GM12892 (cell line): ENCODE measurements at regions not wholly inside any gene's neighbourhood (a gene's known extent, or its start where the extent isn't known, plus 50 kb on each side); places are given as distances from the start of the nearest gene placed in this dataset.

ENCODE experiments used
- DNase-seq: peaks from one replicate; pipeline ENCODE4 v3.0.0; 2011; ENCODE audit not compliant: insufficient read length
- FAIRE-seq: peaks from 2 replicates; lab custom pipeline; 2011; peaks lifted over from hg19 to GRCh38; lab: Jason Lieb, UNC
- POLR2A ChIP-seq: IDR thresholded peaks from 2 replicates; pipeline ENCODE4 v1.6.1; 2011; ENCODE audit warnings: low read depth, low read length, control low read depth
- POLR2AphosphoS5 ChIP-seq: IDR thresholded peaks from 2 replicates; pipeline ENCODE4 v1.6.1; 2011; ENCODE audit warnings: low read depth, low read length, control low read depth
- TAF1 ChIP-seq: IDR thresholded peaks from 2 replicates; pipeline ENCODE4 v1.6.1; 2011; ENCODE audit warnings: low read depth, mild to moderate bottlenecking, control low read depth, low read length, borderline replicate concordance

DNA sequence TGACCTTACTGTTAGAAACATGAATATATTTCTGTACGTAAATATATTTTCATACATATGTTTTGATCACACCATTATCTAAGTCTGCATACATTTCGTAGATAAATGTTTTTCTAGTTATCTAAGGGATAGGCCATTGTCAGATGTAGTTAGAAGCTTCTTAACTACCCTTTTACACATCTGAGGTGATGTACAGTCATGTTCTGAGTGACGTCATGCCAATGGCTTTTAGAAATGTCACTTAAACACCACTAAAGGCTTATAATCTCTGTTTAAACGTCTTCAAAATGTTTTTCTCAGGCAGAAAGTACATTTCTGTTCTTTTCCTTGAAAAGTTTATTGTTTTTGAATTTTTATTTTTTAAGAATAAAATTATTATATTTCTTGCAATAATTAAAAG is 781.9 kb downstream of the MRPL39 start:
- FAIRE-seq (no peak), DNase-seq (no peak)
- TF ChIP-seq TAF1 (no peak), POLR2AphosphoS5 (no peak), POLR2A (no peak)

- TF ChIP-seq TAF1 = no peak
- TF ChIP-seq POLR2AphosphoS5 = no peak
- TF ChIP-seq POLR2A = no peak
- FAIRE-seq (no peak), DNase-seq (no peak)
These were observed 783.1 kb downstream of the MRPL39 start for GRCh38 chr21:24824209-24824608.

DNA sequence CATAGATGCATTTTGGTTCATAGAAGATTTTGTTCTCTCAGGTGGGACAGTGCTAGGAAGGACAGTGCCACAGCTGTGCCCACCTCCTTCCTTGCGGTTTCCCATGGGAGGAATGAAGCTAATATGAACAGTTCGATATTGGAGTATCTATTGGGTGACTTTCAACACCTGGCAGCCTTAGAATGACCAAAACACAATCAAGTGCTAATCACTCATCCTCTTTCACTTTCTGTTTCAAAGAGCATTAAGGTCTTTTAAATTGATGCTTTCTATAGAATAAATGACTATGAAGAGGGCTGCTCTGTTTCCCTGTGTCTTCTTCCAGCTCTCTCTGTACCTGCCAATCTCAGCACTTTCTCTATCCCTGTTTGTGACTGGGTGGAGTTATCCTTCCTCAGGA is 784.0 kb downstream of the MRPL39 start:
- no peak for DNase-seq
- TF ChIP-seq POLR2AphosphoS5 (no peak), POLR2A (no peak), TAF1 (no peak)
- no peak for FAIRE-seq

DNA sequence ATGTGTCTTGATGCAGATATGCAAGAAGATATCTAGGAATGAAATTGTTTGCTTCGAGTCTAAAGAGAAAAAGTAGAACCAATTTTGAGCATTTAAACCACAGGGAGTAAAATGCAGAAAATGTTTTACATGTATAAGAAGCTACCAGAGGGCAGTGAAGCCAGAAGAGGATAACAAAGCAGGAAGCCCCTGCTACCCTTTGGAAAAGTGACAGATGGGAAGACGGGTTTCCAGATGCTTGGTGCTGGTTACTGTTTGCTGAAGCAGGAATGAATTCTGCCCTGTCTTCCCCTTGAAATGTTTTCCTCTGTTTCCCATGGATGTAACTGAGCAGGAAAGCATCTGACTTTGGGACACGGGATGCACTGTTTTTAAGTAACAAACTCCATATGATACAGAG is 822.2 kb downstream of the MRPL39 start:
- FAIRE-seq (no peak), DNase-seq (no peak)
- no peak for TF ChIP-seq POLR2A

DNA sequence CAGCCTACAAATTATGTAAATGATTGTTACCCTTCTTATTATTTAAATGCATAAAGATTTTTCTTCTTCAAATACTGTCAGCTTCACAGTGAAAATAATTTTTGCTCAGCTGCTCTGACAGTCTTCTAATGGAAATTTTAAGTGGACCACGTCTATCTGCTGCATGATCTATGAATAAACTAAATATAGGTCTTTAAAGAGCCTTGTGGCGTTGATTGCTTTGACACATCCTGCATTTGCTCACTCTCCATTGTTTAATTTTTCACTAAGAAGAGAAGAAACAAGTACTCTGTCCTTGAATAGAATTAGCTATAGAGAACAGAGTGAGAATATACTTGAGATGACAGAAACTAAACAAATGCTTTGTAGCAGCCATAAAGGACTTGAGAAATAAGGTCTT is 826.1 kb downstream of the MRPL39 start:
- TF ChIP-seq TAF1 = no peak
- no peak for TF ChIP-seq POLR2A
- no peak for TF ChIP-seq POLR2AphosphoS5
- FAIRE-seq (no peak), DNase-seq (no peak)

GRCh38 chr21:24759348-24760075 is 847.8 kb downstream of the MRPL39 start:
- DNase-seq (no peak), FAIRE-seq (no peak)
- TF ChIP-seq POLR2A (no peak), POLR2AphosphoS5 (no peak), TAF1 (no peak)

- DNase-seq (no peak), FAIRE-seq (no peak)
- no peak for TF ChIP-seq TAF1
- TF ChIP-seq POLR2AphosphoS5 = no peak
- TF ChIP-seq POLR2A = no peak
These were observed 869.2 kb downstream of the MRPL39 start for GRCh38 chr21:24738063-24738462.

DNA sequence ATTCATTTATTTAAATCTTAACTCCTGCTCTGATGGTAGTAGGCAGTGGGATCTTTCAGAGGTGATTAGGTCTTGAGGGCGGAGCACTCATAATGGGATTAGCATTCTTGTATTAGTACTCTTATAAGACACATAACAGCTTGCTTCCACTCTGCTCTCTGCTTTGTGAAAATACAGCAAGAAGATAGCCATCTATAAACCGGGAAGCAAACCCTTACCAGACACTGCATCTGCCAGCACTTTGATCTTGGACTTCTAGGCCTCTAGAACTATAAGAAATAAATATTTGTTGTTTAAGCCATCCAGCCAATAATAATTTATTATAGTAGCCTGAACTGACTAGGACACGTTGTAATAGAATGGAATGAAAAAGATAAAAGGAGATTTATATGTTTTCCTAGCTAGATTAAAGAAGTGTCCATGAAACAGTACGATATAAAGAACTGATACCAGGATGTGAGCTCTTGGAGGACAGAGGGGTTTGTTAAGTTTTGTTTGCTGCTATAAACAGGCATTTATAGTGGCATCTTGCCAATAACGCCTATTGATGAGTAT is 869.9 kb downstream of the MRPL39 start:
- no peak for DNase-seq
- no peak for FAIRE-seq
- TF ChIP-seq POLR2AphosphoS5 (no peak), POLR2A (no peak), TAF1 (no peak)

GRCh38 chr21:24730661-24731060 is 876.6 kb downstream of the MRPL39 start:
- FAIRE-seq = no peak
- TF ChIP-seq POLR2A (no peak), POLR2AphosphoS5 (no peak), TAF1 (no peak)
- DNase-seq = no peak

- no peak for DNase-seq
- FAIRE-seq = no peak
- no peak for TF ChIP-seq TAF1
- no peak for TF ChIP-seq POLR2A
- no peak for TF ChIP-seq POLR2AphosphoS5
These were observed 877.7 kb downstream of the MRPL39 start for GRCh38 chr21:24729568-24729967.

DNA sequence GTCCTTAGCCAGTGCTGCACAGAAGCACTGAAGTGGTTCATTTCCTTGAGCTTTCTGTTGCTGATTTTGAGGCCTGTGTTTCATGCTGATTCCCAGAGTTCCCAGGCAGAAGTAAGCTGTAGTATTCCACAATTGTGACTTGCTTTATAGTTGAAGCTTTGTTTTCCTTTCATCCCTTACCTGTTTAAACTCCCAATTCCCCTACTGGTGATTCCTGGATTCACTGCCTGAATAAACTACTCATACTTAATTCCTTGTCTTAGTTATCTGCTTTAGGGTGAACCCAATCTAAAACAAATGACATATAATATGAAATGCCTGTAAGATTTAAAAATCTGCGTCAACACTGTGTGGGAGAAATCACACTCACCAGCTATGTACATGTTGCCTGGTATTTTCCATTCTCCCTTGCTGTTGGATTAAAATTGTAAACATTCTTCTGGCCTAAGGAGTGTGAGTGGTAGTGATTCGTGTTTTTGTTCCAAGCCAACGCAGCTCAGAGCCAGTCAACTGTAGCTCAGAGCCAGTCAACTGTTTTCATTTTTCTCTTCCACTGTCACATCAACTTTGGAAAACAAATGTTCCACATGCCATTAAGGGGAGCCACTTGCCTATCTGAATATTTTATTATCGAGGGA is 879.4 kb downstream of the MRPL39 start:
- no peak for FAIRE-seq
- no peak for DNase-seq
- no peak for TF ChIP-seq POLR2A
- no peak for TF ChIP-seq POLR2AphosphoS5
- TF ChIP-seq TAF1 = no peak

DNA sequence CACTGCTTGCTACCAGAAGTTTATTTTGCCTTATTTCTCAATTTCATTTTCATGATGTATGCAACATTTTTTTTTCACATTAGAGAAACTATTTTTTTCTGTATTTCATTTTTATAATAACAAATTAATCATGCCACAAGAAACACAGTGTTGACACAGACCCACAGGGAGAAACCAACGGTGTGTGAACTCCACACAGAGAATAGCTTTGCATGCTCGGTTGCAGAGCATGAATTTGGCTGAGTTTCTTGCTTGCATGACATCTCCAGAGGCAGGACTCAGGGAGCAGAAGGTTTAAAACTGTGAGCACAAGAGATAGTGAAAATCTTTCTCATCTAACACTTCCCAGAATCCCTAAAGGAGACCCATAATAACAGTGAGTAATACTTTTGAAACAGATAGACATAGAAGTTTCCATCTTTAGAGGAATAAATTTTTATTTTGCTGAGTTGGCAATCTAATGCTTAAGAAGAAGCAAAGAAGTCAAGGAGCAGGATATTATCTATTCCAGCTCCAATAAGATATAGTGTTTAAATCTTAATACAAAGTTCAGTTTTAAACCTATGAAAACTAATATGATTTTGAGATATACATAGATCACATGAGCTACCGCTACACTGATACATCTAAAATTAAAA is 890.9 kb downstream of the MRPL39 start:
- DNase-seq (no peak), FAIRE-seq (no peak)
- TF ChIP-seq POLR2A = no peak
- TF ChIP-seq TAF1 = no peak
- no peak for TF ChIP-seq POLR2AphosphoS5
